Adrenal gland (tissue), 9 donors: ENCODE measurements at regions not wholly inside any gene's neighbourhood (a gene's known extent, or its start where the extent isn't known, plus 50 kb on each side); places are given as distances from the start of the nearest gene placed in this dataset.
"Not testable (repeated sequence)": the region's sequence is repeated elsewhere in the genome, so short reads cannot be mapped to it uniquely, and the experiment has no call there.

Experiments used
- DNase-seq, 7 donors: peaks; one replicate each; pipeline ENCODE4 v3.0.0-alpha.2; 2019 to 2020
- H3K27ac ChIP-seq, 5 donors: fragments of 200-600 bp; sonication (generic) in 4 of 5; 1 replicate in 3 of 5; 2 replicates in 2 of 5; pipeline versions ENCODE4 v1.5.1 to v1.8.0; 2016 to 2020; ENCODE audit warnings: mild to moderate bottlenecking in 1 of 5
- H3K27me3 ChIP-seq: fragments of 200-600 bp; 2 replicates; pipeline ENCODE4 v1.8.0; 2021
- H3K36me3 ChIP-seq, 2 donors: fragments of 200-600 bp; replicated peaks in 1 of 2; 1 replicate in 1 of 2; 2 replicates in 1 of 2; pipeline versions ENCODE4 v1.5.1 to v1.8.0; 2018 to 2022
- H3K4me1 ChIP-seq, 2 donors: fragments of 200-600 bp; replicated peaks in 1 of 2; 1 replicate in 1 of 2; 2 replicates in 1 of 2; pipeline versions ENCODE4 v1.5.1 to v1.8.0; 2018 to 2021
- H3K4me3 ChIP-seq, 4 donors: fragments of 200-600 bp; sonication (generic) in 3 of 4; one replicate each; pipeline ENCODE4 v1.5.1; 2016 to 2018
- H3K9me3 ChIP-seq, 3 donors: fragments of 200-600 bp; sonication (generic) in 1 of 3; replicated peaks in 1 of 3; 1 replicate in 2 of 3; 2 replicates in 1 of 3; pipeline versions ENCODE4 v1.5.1 to v1.8.0; 2016 to 2021
- CTCF ChIP-seq, 6 experiments: fragments of 450-650 bp in 4 of 6; fragments of 200-600 bp in 2 of 6; sonication (generic) in 1 of 6; IDR thresholded peaks; 1 replicate in 5 of 6; 2 replicates in 1 of 6; pipeline versions ENCODE4 v1.5.1 to v1.8.0; 2016 to 2021; ENCODE audit warnings: antibody characterized with exemption in 6 of 6, mild to moderate bottlenecking in 2 of 6, moderate library complexity in 1 of 6
- POLR2A ChIP-seq, 2 donors: fragments of 450-650 bp; IDR thresholded peaks; one replicate each; pipeline ENCODE4 v1.6.1; 2017; ENCODE audit warnings: antibody characterized with exemption in 2 of 2, mild to moderate bottlenecking in 2 of 2, moderate library complexity in 1 of 2
- WGBS, 4 donors: extraction: QIAGEN DNeasy Blood & Tissue Kit in 2 of 4; methylation state at CpG; one replicate each; pipeline versions ENCODE4 v1.1.5 to v1.1.7; 2013 to 2017; 5-methylcytosine and 5-hydroxymethylcytosine counted together
- intact Hi-C, 2 donors: fragments of 100-400 bp; cut with DNase I; formaldehyde crosslinking; loops; one replicate each; pipeline versions ENCODE4 v1.14.1 to v1.15.0; 2022 to 2023
- donor health status: healthy with polysubstance abuse.
- donor health status: Bipolar disorder and iron deficiency.
- donor health status: DM: yes; HTN: yes; CAD: no.
- donor health status: DM: no; HTN: no; CAD: no.
- donor health status: DM: no; HTN: no; CAD: no.

- TF ChIP-seq POLR2A (IDR thresholded peaks at IDR 0.05) (peak; percentile 17 to 70), CTCF (IDR thresholded peaks at IDR 0.05) (no peak)
- H3K27me3 ChIP-seq, result peaks cover 4% of the 10 kb centered on the region
- no peaks in the 10 kb centered on the region for H3K36me3 ChIP-seq
- peak; percentile 80 to 92 (median 84) for DNase-seq
- peak overlapping the region in 4 of 5 donors; percentile 82 to 90 (median 84) for H3K27ac ChIP-seq
- H3K4me3 ChIP-seq, result peak overlapping the region in 2 of 4 donors; percentile 57 to 93
- intact Hi-C loops, result no loop called here
- H3K9me3 ChIP-seq, result no peaks in the 10 kb centered on the region
- WGBS, 4 donors, result 0 to 1% (median 1%) methylated on average over 20 to 75 of the region's 75 CpGs
- peaks cover 0 to 24% of the 10 kb centered on the region in 2 donors for H3K4me1 ChIP-seq
Measured at GRCh38 chr17:21551081-21551881, 141.0 kb upstream of the KCNJ18 start.

- intact Hi-C loops, H3K36me3 ChIP-seq, DNase-seq, H3K27ac ChIP-seq, H3K9me3 ChIP-seq, H3K27me3 ChIP-seq, H3K4me1 ChIP-seq, H3K4me3 ChIP-seq: not testable (repeated sequence)
- 87 to 93% (median 89%) methylated on average over 7 of the region's 7 CpGs for WGBS, 4 donors
Measured at GRCh38 chr17:21558921-21559320, 133.4 kb upstream of the KCNJ18 start.

GRCh38 chr17:21564262-21564661 is 128.1 kb upstream of the KCNJ18 start:
- Histone ChIP-seq H3K4me1 (no peaks in the 10 kb centered on the region), H3K27me3 (no peaks in the 10 kb centered on the region), H3K36me3 (no peaks in the 10 kb centered on the region), H3K9me3 (no peaks in the 10 kb centered on the region), H3K4me3 (no peak overlapping the region), H3K27ac (no peak overlapping the region)
- intact Hi-C loops, result no loop called here
- 54 to 88% (median 74%) methylated on average over 2 to 3 of the region's 3 CpGs for WGBS, 4 donors
- TF ChIP-seq POLR2A (IDR thresholded peaks at IDR 0.05) (no peak), CTCF (IDR thresholded peaks at IDR 0.05) (no peak)
- no peak for DNase-seq

GRCh38 chr17:21564757-21565156 is 127.6 kb upstream of the KCNJ18 start:
- intact Hi-C loops, H3K36me3 ChIP-seq, H3K27me3 ChIP-seq, DNase-seq, H3K27ac ChIP-seq, H3K9me3 ChIP-seq, H3K4me1 ChIP-seq, H3K4me3 ChIP-seq: not testable (repeated sequence)
- whole genome bisulfite sequencing, 4 donors, result 83 to 93% (median 86%) methylated on average over 6 of the region's 6 CpGs

GRCh38 chr17:21570427-21570826 is 121.9 kb upstream of the KCNJ18 start:
- H3K4me3 ChIP-seq, DNase-seq, H3K36me3 ChIP-seq, H3K27me3 ChIP-seq, H3K27ac ChIP-seq, H3K4me1 ChIP-seq, intact Hi-C loops, H3K9me3 ChIP-seq: not testable (repeated sequence)
- whole genome bisulfite sequencing, 4 donors, result 51 to 68% (median 62%) methylated on average over 2 of the region's 2 CpGs

- DNase-seq, H3K4me3 ChIP-seq, H3K36me3 ChIP-seq, H3K27ac ChIP-seq, H3K4me1 ChIP-seq, intact Hi-C loops, H3K9me3 ChIP-seq, H3K27me3 ChIP-seq: not testable (repeated sequence)
- WGBS, 4 donors, result 60 to 77% (median 68%) methylated on average over 1 of the region's 1 CpG
Measured at GRCh38 chr17:21572148-21572547, 120.2 kb upstream of the KCNJ18 start.

GRCh38 chr17:21573271-21573960 is 118.9 kb upstream of the KCNJ18 start:
- H3K27ac ChIP-seq, DNase-seq, H3K36me3 ChIP-seq, H3K9me3 ChIP-seq, H3K4me3 ChIP-seq, H3K4me1 ChIP-seq, H3K27me3 ChIP-seq, intact Hi-C loops: not testable (repeated sequence)
- WGBS, 4 donors, result 73 to 86% (median 79%) methylated on average over 30 to 36 of the region's 36 CpGs
